HG02678 (cell line): ENCODE measurements at regions not wholly inside any gene's neighbourhood (a gene's known extent, or its start where the extent isn't known, plus 50 kb on each side); places are given as distances from the start of the nearest gene placed in this dataset.

Experiments used
- ATAC-seq: cut with Tn5 transposase; IDR thresholded peaks from one replicate; pipeline ENCODE4 v1.9.1; 2021; ENCODE audit warnings: mild to moderate bottlenecking, moderate library complexity; ENCODE audit not compliant: unreplicated experiment

GRCh38 chr1:237962985-237963384 is 72.3 kb upstream of the ZP4 start:
- ATAC-seq: no peak

- no peak for ATAC-seq
Observed at GRCh38 chr1:237961754-237962153, 71.0 kb upstream of the ZP4 start.

- ATAC-seq: no peak
Observed at GRCh38 chr1:237959838-237960237, 69.1 kb upstream of the ZP4 start.

- ATAC-seq: no peak
Observed at GRCh38 chr1:237953238-237953637, 62.5 kb upstream of the ZP4 start.
